Breast epithelium (tissue), 4 donors: ENCODE measurements at regions not wholly inside any gene's neighbourhood (a gene's known extent, or its start where the extent isn't known, plus 50 kb on each side); places are given as distances from the start of the nearest gene placed in this dataset.
"Not testable (repeated sequence)": the region's sequence is repeated elsewhere in the genome, so short reads cannot be mapped to it uniquely, and the experiment has no call there.

Source experiments
- DNase-seq, 2 donors: peaks; one replicate each; pipeline ENCODE4 v3.0.0-alpha.2; 2019; ENCODE audit warnings: low spot score in 2 of 2
- H3K27ac ChIP-seq, 2 donors: fragments of 200-600 bp; sonication (generic) in 1 of 2; one replicate each; pipeline ENCODE4 v1.5.1; 2016 to 2019; ENCODE audit warnings: mild to moderate bottlenecking in 1 of 2
- H3K27me3 ChIP-seq, 2 donors: fragments of 200-600 bp; sonication (generic) in 1 of 2; one replicate each; pipeline versions ENCODE4 v1.5.1 to v1.6.0; 2017 to 2019; ENCODE audit warnings: control low read depth in 1 of 2, mild to moderate bottlenecking in 1 of 2
- H3K36me3 ChIP-seq: fragments of 200-600 bp; one replicate; pipeline ENCODE4 v1.5.1; 2019
- H3K4me1 ChIP-seq, 2 donors: fragments of 200-600 bp; sonication (generic); one replicate each; pipeline ENCODE4 v1.5.1; 2016 to 2019; ENCODE audit warnings: control low read depth in 1 of 2
- H3K4me3 ChIP-seq, 3 donors: fragments of 200-600 bp; sonication (generic); 1 replicate in 2 of 3; 2 replicates in 1 of 3; pipeline ENCODE4 v1.5.1; 2016 to 2019; ENCODE audit warnings: mild to moderate bottlenecking in 3 of 3, moderate library complexity in 2 of 3
- H3K9me3 ChIP-seq, 2 donors: fragments of 200-600 bp; sonication (generic) in 1 of 2; one replicate each; pipeline ENCODE4 v1.5.1; 2016 to 2019; ENCODE audit warnings: control low read depth in 1 of 2
- CTCF ChIP-seq, 3 donors: fragments of 450-650 bp; IDR thresholded peaks; one replicate each; pipeline ENCODE4 v1.5.1; 2016 to 2017; ENCODE audit warnings: antibody characterized with exemption in 3 of 3, mild to moderate bottlenecking in 3 of 3, moderate library complexity in 3 of 3
- POLR2A ChIP-seq: fragments of 450-650 bp; IDR thresholded peaks from one replicate; pipeline ENCODE4 v1.6.1; 2016; ENCODE audit warnings: antibody characterized with exemption, mild to moderate bottlenecking, moderate library complexity
- POLR2AphosphoS5 ChIP-seq, 3 donors: sonication (generic); formaldehyde crosslinking; IDR thresholded peaks; one replicate each; pipeline ENCODE4 v1.6.1; 2017; ENCODE audit warnings: antibody characterized with exemption in 3 of 3
- intact Hi-C: fragments of 100-400 bp; cut with DNase I; formaldehyde crosslinking; loops from one replicate; pipeline ENCODE4 v1.15.1; 2023; ENCODE audit warnings: low total_unique reads

GRCh38 chr12:68480526-68480925 lies 130.2 kb upstream of the RAP1B start:
- Histone ChIP-seq H3K9me3 (no peaks in the 10 kb centered on the region), H3K4me1 (no peaks in the 10 kb centered on the region), H3K4me3 (no peak overlapping the region), H3K36me3 (no peaks in the 10 kb centered on the region), H3K27ac (no peak overlapping the region), H3K27me3 (no peaks in the 10 kb centered on the region)
- TF ChIP-seq CTCF (IDR thresholded peaks at IDR 0.05) (no peak), POLR2AphosphoS5 (IDR thresholded peaks at IDR 0.05) (no peak), POLR2A (no peak)
- intact Hi-C loops, result no loop called here
- DNase-seq, result no peak

GRCh38 chr12:68481181-68481941 lies 129.3 kb upstream of the RAP1B start:
- TF ChIP-seq CTCF (IDR thresholded peaks at IDR 0.05) (no peak), POLR2A (no peak)
- no peaks in the 10 kb centered on the region for H3K4me1 ChIP-seq
- H3K9me3 ChIP-seq, result no peaks in the 10 kb centered on the region
- no peak overlapping the region for H3K27ac ChIP-seq
- H3K36me3 ChIP-seq, result no peaks in the 10 kb centered on the region
- no peaks in the 10 kb centered on the region for H3K27me3 ChIP-seq
- no peak for DNase-seq
- intact Hi-C loops, result no loop called here
- H3K4me3 ChIP-seq, result no peak overlapping the region

- no peaks in the 10 kb centered on the region for H3K9me3 ChIP-seq
- H3K4me1 ChIP-seq, result no peaks in the 10 kb centered on the region
- TF ChIP-seq POLR2AphosphoS5 (IDR thresholded peaks at IDR 0.05) (no peak), CTCF (IDR thresholded peaks at IDR 0.05) (no peak), POLR2A (no peak)
- no peaks in the 10 kb centered on the region for H3K27me3 ChIP-seq
- intact Hi-C loops, result no loop called here
- H3K27ac ChIP-seq, result no peak overlapping the region
- H3K36me3 ChIP-seq, result no peaks in the 10 kb centered on the region
- H3K4me3 ChIP-seq, result no peak overlapping the region
- no peak for DNase-seq
These were observed 128.7 kb upstream of the RAP1B start for GRCh38 chr12:68482014-68482413.

GRCh38 chr12:68482660-68483059 lies 128.0 kb upstream of the RAP1B start:
- TF ChIP-seq POLR2AphosphoS5 (IDR thresholded peaks at IDR 0.05), result no peak
- TF ChIP-seq CTCF (IDR thresholded peaks at IDR 0.05), result no peak
- TF ChIP-seq POLR2A, result no peak
- no peaks in the 10 kb centered on the region for H3K36me3 ChIP-seq

GRCh38 chr12:68483592-68484383 lies 126.9 kb upstream of the RAP1B start:
- H3K4me1 ChIP-seq, result no peaks in the 10 kb centered on the region
- TF ChIP-seq POLR2AphosphoS5 (IDR thresholded peaks at IDR 0.05) (no peak), CTCF (IDR thresholded peaks at IDR 0.05) (no peak), POLR2A (no peak)
- no peaks in the 10 kb centered on the region for H3K36me3 ChIP-seq
- H3K27ac ChIP-seq, result no peak overlapping the region
- no peak overlapping the region for H3K4me3 ChIP-seq
- H3K27me3 ChIP-seq, result no peaks in the 10 kb centered on the region
- intact Hi-C loops, result no loop called here
- no peaks in the 10 kb centered on the region for H3K9me3 ChIP-seq
- DNase-seq, result no peak

More at GRCh38 chr12:68482660-68483059, 128.0 kb upstream of the RAP1B start:
- no peaks in the 10 kb centered on the region for H3K27me3 ChIP-seq
- H3K4me3 ChIP-seq, result no peak overlapping the region
- H3K9me3 ChIP-seq, result no peaks in the 10 kb centered on the region
- no peaks in the 10 kb centered on the region for H3K4me1 ChIP-seq
- intact Hi-C loops, result no loop called here
- DNase-seq, result no peak
- no peak overlapping the region for H3K27ac ChIP-seq

- intact Hi-C loops, result not testable (repeated sequence)
These were observed 126.1 kb upstream of the RAP1B start for GRCh38 chr12:68484578-68484977.

GRCh38 chr12:68486449-68486848 lies 124.2 kb upstream of the RAP1B start:
- H3K27me3 ChIP-seq, H3K4me3 ChIP-seq, H3K4me1 ChIP-seq, H3K9me3 ChIP-seq, H3K27ac ChIP-seq, H3K36me3 ChIP-seq, intact Hi-C loops, DNase-seq: not testable (repeated sequence)

More at GRCh38 chr12:68484578-68484977, 126.1 kb upstream of the RAP1B start:
- DNase-seq, H3K36me3 ChIP-seq, H3K27me3 ChIP-seq, H3K4me1 ChIP-seq, H3K27ac ChIP-seq, H3K9me3 ChIP-seq, H3K4me3 ChIP-seq: not testable (repeated sequence)
